D721Med (cell line): ENCODE measurements at regions not wholly inside any gene's neighbourhood (a gene's known extent, or its start where the extent isn't known, plus 50 kb on each side); places are given as distances from the start of the nearest gene placed in this dataset.

Source experiments
- DNase-seq: peaks from one replicate; pipeline ENCODE4 v3.0.0; 2011; ENCODE audit warnings: low spot score; ENCODE audit not compliant: insufficient read length
- FAIRE-seq: peaks from 2 replicates; lab custom pipeline; 2011; peaks lifted over from hg19 to GRCh38; lab: Jason Lieb, UNC
- CTCF ChIP-seq: IDR thresholded peaks from 2 replicates; pipeline ENCODE4 v1.5.1; 2012; ENCODE audit warnings: mild to moderate bottlenecking, control low read depth; ENCODE audit not compliant: insufficient read depth; ENCODE audit errors: missing control alignments

- no peak for DNase-seq
- no peak for FAIRE-seq
- TF ChIP-seq CTCF = no peak
Measured at GRCh38 chr21:31449921-31450535, 106.0 kb upstream of the TIAM1 start.

- no peak for FAIRE-seq
- no peak for TF ChIP-seq CTCF
Measured at GRCh38 chr21:31448496-31448895, 104.4 kb upstream of the TIAM1 start.

GRCh38 chr21:31447505-31447904 lies 103.4 kb upstream of the TIAM1 start:
- no peak for TF ChIP-seq CTCF
- DNase-seq (no peak), FAIRE-seq (no peak)

More at GRCh38 chr21:31448496-31448895, 104.4 kb upstream of the TIAM1 start:
- DNase-seq = no peak

- TF ChIP-seq CTCF = no peak
- FAIRE-seq = no peak
- DNase-seq = no peak
Measured at GRCh38 chr21:31446226-31446855, 102.3 kb upstream of the TIAM1 start.

GRCh38 chr21:31445137-31445536 lies 101.1 kb upstream of the TIAM1 start:
- no peak for FAIRE-seq
- no peak for TF ChIP-seq CTCF
- no peak for DNase-seq

GRCh38 chr21:31443736-31444521 lies 99.9 kb upstream of the TIAM1 start:
- FAIRE-seq (no peak), DNase-seq (no peak)
- TF ChIP-seq CTCF = no peak
